ENCODE measurements at regions not wholly inside any gene's neighbourhood (a gene's known extent, or its start where the extent isn't known, plus 50 kb on each side); places are given as distances from the start of the nearest gene placed in this dataset.

- H3K4me1 Mint-ChIP-seq, result no peaks in the 10 kb centered on the region
- no peak overlapping the region for H3K27ac Mint-ChIP-seq
- no peak for DNase-seq
- H3K9me3 Mint-ChIP-seq, result no peaks in the 10 kb centered on the region
- ChIA-PET CTCF (no interaction called here), POLR2A (no interaction called here)
- H3K36me3 Mint-ChIP-seq (ENCODE audit: low read depth), result no peaks in the 10 kb centered on the region
- peaks cover 10% of the 10 kb centered on the region for H3K27me3 Mint-ChIP-seq
- H3K4me3 Mint-ChIP-seq, result no peak overlapping the region
Observed at GRCh38 chr6:43916924-43917877, 147.2 kb downstream of the VEGFA start.

- no peak overlapping the region for H3K27ac Mint-ChIP-seq
- no peak for DNase-seq
- H3K4me1 Mint-ChIP-seq, result no peaks in the 10 kb centered on the region
- H3K4me3 Mint-ChIP-seq, result no peak overlapping the region
- H3K36me3 Mint-ChIP-seq (ENCODE audit: low read depth), result no peaks in the 10 kb centered on the region
- peaks cover 10% of the 10 kb centered on the region for H3K27me3 Mint-ChIP-seq
- H3K9me3 Mint-ChIP-seq, result no peaks in the 10 kb centered on the region
- ChIA-PET POLR2A (no interaction called here), CTCF (no interaction called here)
Observed at GRCh38 chr6:43915986-43916923, 146.2 kb downstream of the VEGFA start.

- Mint-ChIP-seq H3K9me3 (no peaks in the 10 kb centered on the region), H3K36me3 (ENCODE audit: low read depth) (no peaks in the 10 kb centered on the region), H3K4me3 (no peak overlapping the region), H3K27ac (no peak overlapping the region), H3K4me1 (no peaks in the 10 kb centered on the region), H3K27me3 (peaks cover 10% of the 10 kb centered on the region)
- POLR2A ChIA-PET, result no interaction called here
- CTCF ChIA-PET, result interaction anchor here (0.6 kb wide), 1 partner anchor 748 kb away, joined by 3 read pairs; no protein-coding TSS in a partner anchor
- no peak for DNase-seq
Observed at GRCh38 chr6:43915208-43915869, 145.3 kb downstream of the VEGFA start.

- CTCF ChIA-PET, result no interaction called here
- POLR2A ChIA-PET, result no interaction called here
Observed at GRCh38 chr6:43914272-43915147, 144.5 kb downstream of the VEGFA start.

GRCh38 chr6:43913375-43914271 lies 143.6 kb downstream of the VEGFA start:
- H3K27ac Mint-ChIP-seq, result no peak overlapping the region
- no peaks in the 10 kb centered on the region for H3K9me3 Mint-ChIP-seq
- no peaks in the 10 kb centered on the region for H3K4me1 Mint-ChIP-seq
- H3K27me3 Mint-ChIP-seq, result peaks cover 3% of the 10 kb centered on the region
- H3K4me3 Mint-ChIP-seq, result no peak overlapping the region
- ChIA-PET CTCF (no interaction called here), POLR2A (no interaction called here)
- no peaks in the 10 kb centered on the region for H3K36me3 Mint-ChIP-seq (ENCODE audit: low read depth)
- no peak for DNase-seq

More at GRCh38 chr6:43914272-43915147, 144.5 kb downstream of the VEGFA start:
- no peaks in the 10 kb centered on the region for H3K9me3 Mint-ChIP-seq
- no peaks in the 10 kb centered on the region for H3K36me3 Mint-ChIP-seq (ENCODE audit: low read depth)
- H3K4me1 Mint-ChIP-seq, result no peaks in the 10 kb centered on the region
- DNase-seq, result no peak
- no peak overlapping the region for H3K27ac Mint-ChIP-seq
- H3K27me3 Mint-ChIP-seq, result peaks cover 5% of the 10 kb centered on the region
- no peak overlapping the region for H3K4me3 Mint-ChIP-seq

GRCh38 chr6:43912598-43913371 lies 142.8 kb downstream of the VEGFA start:
- H3K27me3 Mint-ChIP-seq, result peaks cover 3% of the 10 kb centered on the region

GRCh38 chr6:43912116-43912577 lies 142.1 kb downstream of the VEGFA start:
- Mint-ChIP-seq H3K4me1 (no peaks in the 10 kb centered on the region), H3K9me3 (no peaks in the 10 kb centered on the region), H3K27ac (no peak overlapping the region), H3K4me3 (no peak overlapping the region), H3K36me3 (ENCODE audit: low read depth) (no peaks in the 10 kb centered on the region), H3K27me3 (peaks cover 3% of the 10 kb centered on the region)
- POLR2A ChIA-PET, result no interaction called here
- CTCF ChIA-PET, result no interaction called here
- DNase-seq, result no peak

More at GRCh38 chr6:43912598-43913371, 142.8 kb downstream of the VEGFA start:
- no peaks in the 10 kb centered on the region for H3K36me3 Mint-ChIP-seq (ENCODE audit: low read depth)
- POLR2A ChIA-PET, result no interaction called here
- H3K27ac Mint-ChIP-seq, result no peak overlapping the region
- H3K9me3 Mint-ChIP-seq, result no peaks in the 10 kb centered on the region
- CTCF ChIA-PET, result no interaction called here
- no peak overlapping the region for H3K4me3 Mint-ChIP-seq
- no peaks in the 10 kb centered on the region for H3K4me1 Mint-ChIP-seq
- DNase-seq, result no peak

- Mint-ChIP-seq H3K4me3 (no peak overlapping the region), H3K27me3 (peaks cover 3% of the 10 kb centered on the region), H3K4me1 (no peaks in the 10 kb centered on the region), H3K9me3 (no peaks in the 10 kb centered on the region), H3K36me3 (ENCODE audit: low read depth) (no peaks in the 10 kb centered on the region), H3K27ac (no peak overlapping the region)
- POLR2A ChIA-PET, result no interaction called here
- CTCF ChIA-PET, result no interaction called here
- DNase-seq, result no peak
Observed at GRCh38 chr6:43911354-43912115, 141.5 kb downstream of the VEGFA start.

GRCh38 chr6:43910638-43911353 lies 140.8 kb downstream of the VEGFA start:
- no peaks in the 10 kb centered on the region for H3K4me1 Mint-ChIP-seq
- no peak for DNase-seq
- H3K27ac Mint-ChIP-seq, result no peak overlapping the region
- no peak overlapping the region for H3K4me3 Mint-ChIP-seq
- POLR2A ChIA-PET, result no interaction called here
- H3K36me3 Mint-ChIP-seq (ENCODE audit: low read depth), result no peaks in the 10 kb centered on the region
- H3K27me3 Mint-ChIP-seq, result peaks cover 5% of the 10 kb centered on the region
- CTCF ChIA-PET, result no interaction called here
- H3K9me3 Mint-ChIP-seq, result no peaks in the 10 kb centered on the region

- Mint-ChIP-seq H3K36me3 (ENCODE audit: low read depth) (no peaks in the 10 kb centered on the region), H3K27me3 (peaks cover 3% of the 10 kb centered on the region), H3K4me3 (no peak overlapping the region), H3K27ac (no peak overlapping the region), H3K4me1 (no peaks in the 10 kb centered on the region), H3K9me3 (no peaks in the 10 kb centered on the region)
- ChIA-PET POLR2A (no interaction called here), CTCF (no interaction called here)
- DNase-seq, result no peak
Observed at GRCh38 chr6:43910149-43910637, 140.2 kb downstream of the VEGFA start.

Data from activated CD4-positive, alpha-beta memory T cell treated with anti-CD3 and anti-CD28 coated beads, Interleukin-2, amount 10 ng/mL, durations not matched to agents 7 days and 5 days (primary cell).